Skeletal muscle satellite cell (primary cell): ENCODE measurements at regions not wholly inside any gene's neighbourhood (a gene's known extent, or its start where the extent isn't known, plus 50 kb on each side); places are given as distances from the start of the nearest gene placed in this dataset.

Experiments
- H3K27me3 ChIP-seq: 2 replicates; pipeline ENCODE4 v1.7.0; 2013; ENCODE audit warnings: low read length; ENCODE audit not compliant: control insufficient read depth, insufficient read depth
- H3K36me3 ChIP-seq: 2 replicates; pipeline ENCODE4 v1.7.0; 2013; ENCODE audit warnings: mild to moderate bottlenecking, control low read depth, low read length; ENCODE audit not compliant: insufficient read depth
- H3K4me1 ChIP-seq: 2 replicates; pipeline ENCODE4 v1.7.0; 2013; ENCODE audit warnings: low read length; ENCODE audit not compliant: control insufficient read depth, insufficient read depth
- H3K4me2 ChIP-seq: 2 replicates; pipeline ENCODE4 v1.7.0; 2013; ENCODE audit warnings: mild to moderate bottlenecking, low read length
- H3K4me3 ChIP-seq: 2 replicates; pipeline ENCODE4 v1.7.0; 2013; ENCODE audit warnings: low read length
- H3K9ac ChIP-seq: 2 replicates; pipeline ENCODE4 v1.7.0; 2013; ENCODE audit warnings: mild to moderate bottlenecking, low read depth, low read length, moderate library complexity
- H3K9me3 ChIP-seq: replicated peaks from 2 replicates; pipeline ENCODE4 v1.7.0; 2013; ENCODE audit warnings: mild to moderate bottlenecking, control low read depth, low read length

DNA sequence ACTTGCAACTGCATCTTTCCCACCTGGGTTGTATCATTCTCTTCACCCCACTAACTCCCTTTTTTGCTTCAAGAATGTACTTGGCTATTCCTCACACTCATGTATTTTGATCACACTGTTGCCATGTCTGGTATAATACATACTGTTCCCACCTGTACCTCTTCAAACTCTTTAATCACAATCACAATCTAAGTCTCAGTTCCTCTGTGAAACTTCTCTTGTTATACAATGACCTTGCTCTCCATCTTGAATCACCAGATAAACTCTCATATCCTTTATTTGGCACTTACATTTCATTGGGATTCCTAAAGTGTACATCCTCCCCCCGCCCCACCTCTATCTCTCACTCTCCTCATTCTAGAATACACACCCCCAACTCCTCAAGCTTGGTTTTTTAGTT lies 516.0 kb upstream of the CHORDC1 start:
- Histone ChIP-seq H3K4me2 (no peak overlapping the region), H3K9ac (no peak overlapping the region), H3K27me3 (no peaks in the 10 kb centered on the region), H3K4me3 (no peak overlapping the region), H3K36me3 (no peaks in the 10 kb centered on the region), H3K4me1 (peaks cover 3% of the 10 kb centered on the region), H3K9me3 (no peaks in the 10 kb centered on the region)

DNA sequence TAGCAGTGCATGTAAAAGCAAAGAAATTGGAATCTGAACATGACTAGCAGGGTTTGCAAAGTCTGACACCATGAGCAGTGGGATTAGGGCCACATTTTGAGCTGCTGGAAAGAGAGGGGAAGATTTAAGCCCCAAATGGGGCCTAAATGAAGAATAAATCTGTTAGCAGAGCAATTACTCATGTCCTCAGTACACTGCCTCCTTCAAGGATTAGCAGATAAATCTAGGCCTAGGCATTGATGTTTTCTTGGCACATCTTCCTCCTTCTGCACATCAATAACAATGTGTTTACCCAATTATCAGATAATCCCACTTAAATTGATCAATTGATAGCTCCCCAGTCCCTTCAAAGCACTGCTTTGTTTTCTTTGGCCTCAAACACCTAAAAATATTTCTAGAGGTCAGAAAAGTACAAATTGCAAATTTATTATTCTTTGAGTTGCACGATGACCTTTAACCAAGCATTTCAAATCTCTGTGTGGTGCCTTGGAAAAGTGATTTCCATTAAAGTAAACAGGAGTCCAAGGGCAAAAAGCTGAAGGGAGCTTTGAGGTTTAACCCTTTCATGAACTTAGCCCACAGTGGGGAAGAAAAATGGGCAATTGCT lies 514.7 kb upstream of the CHORDC1 start:
- Histone ChIP-seq H3K9ac (no peak overlapping the region), H3K4me1 (peaks cover 3% of the 10 kb centered on the region), H3K4me2 (no peak overlapping the region), H3K36me3 (no peaks in the 10 kb centered on the region), H3K4me3 (no peak overlapping the region), H3K9me3 (no peaks in the 10 kb centered on the region), H3K27me3 (no peaks in the 10 kb centered on the region)

DNA sequence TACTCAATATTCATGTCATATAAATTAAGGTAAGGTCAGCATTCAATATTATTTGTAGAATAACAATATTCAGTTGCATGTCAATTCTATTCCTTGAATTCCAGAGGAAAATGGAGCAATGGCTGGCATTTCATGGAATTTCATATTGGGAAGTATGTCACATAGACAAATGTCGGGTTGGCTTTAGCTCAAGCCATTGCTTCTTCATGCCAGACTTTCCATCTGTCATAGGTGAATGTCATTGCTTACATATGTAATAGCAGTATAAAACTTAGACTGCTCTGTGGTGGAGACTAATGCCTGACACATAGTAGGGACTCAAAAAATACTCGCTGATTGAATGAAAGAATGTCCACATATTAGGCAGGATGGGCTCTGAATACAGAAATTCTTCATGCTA lies 509.6 kb upstream of the CHORDC1 start:
- Histone ChIP-seq H3K36me3 (no peaks in the 10 kb centered on the region), H3K4me3 (no peak overlapping the region), H3K27me3 (no peaks in the 10 kb centered on the region), H3K9ac (no peak overlapping the region), H3K4me1 (peaks cover 2% of the 10 kb centered on the region), H3K4me2 (no peak overlapping the region), H3K9me3 (no peaks in the 10 kb centered on the region)

DNA sequence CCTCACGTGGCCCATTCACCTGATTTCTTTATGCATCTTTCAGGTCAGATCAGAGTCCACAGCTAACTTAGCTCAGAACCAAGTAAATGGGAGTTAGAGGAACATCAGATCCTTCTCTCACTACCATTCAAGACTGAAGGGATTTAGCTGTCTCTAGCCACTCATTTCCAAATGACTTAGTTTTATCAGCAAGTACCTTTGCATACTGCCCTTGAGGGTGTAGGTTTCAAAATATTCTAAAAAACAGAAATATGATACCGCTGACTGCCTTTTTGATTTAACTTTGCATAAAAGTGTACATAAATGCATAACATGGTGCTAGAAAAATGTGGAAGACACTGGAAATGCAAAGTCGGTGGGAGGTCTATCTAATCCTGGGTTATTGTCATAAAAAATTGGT lies 500.6 kb upstream of the CHORDC1 start:
- Histone ChIP-seq H3K9me3 (no peaks in the 10 kb centered on the region), H3K4me2 (no peak overlapping the region), H3K4me1 (no peaks in the 10 kb centered on the region), H3K36me3 (no peaks in the 10 kb centered on the region), H3K27me3 (no peaks in the 10 kb centered on the region), H3K4me3 (no peak overlapping the region), H3K9ac (no peak overlapping the region)

DNA sequence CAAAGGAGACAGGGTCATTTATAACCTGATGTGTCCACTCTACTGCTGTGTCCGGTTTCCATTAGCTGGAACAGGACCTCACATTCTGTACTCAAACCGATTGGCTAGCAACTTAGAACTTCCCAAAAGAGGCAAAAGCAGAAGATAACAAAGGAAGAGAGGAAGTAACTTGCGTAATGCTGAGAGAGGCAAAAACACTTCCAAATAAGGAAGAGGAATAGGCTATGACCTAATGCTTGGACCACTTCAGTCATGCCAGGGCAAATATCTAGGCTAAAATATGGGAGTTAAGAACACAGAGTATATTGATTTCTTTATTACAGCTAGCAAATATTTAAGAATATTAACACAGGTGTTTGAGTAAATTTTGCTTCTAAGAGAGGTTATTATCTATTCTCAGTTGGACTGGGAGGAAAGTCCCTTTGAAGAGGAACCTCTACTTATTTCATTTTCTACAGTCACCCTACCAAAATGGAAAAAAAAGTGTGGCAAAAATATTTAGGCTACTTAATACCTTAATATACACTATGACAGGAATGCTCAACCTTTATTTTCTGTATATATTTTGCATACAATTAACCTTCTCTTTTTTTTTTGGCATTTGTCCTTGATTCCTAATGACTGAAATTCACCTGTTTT lies 499.8 kb upstream of the CHORDC1 start:
- Histone ChIP-seq H3K9ac (no peak overlapping the region), H3K9me3 (no peaks in the 10 kb centered on the region), H3K4me3 (no peak overlapping the region), H3K4me1 (no peaks in the 10 kb centered on the region), H3K27me3 (no peaks in the 10 kb centered on the region), H3K4me2 (no peak overlapping the region), H3K36me3 (no peaks in the 10 kb centered on the region)

DNA sequence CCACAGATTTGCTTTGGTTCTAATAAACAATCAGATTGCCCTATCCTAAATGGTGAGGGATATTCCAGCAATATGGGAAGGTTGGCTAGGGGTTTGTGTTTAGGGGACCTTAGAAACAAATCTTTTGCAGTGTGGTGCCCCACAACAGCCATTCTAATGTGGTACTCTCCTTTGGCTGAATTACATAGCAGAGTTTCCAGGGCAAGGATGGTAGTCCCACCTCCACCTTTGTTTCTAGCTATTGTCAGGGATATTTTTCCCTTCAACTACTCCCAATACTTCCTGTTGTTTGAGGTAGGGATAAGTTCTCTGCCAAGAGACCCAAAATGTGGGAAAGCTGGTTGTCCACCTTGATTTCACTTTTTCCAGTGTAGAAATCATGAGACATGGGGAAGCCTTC lies 494.7 kb upstream of the CHORDC1 start:
- Histone ChIP-seq H3K4me2 (no peak overlapping the region), H3K36me3 (no peaks in the 10 kb centered on the region), H3K4me3 (no peak overlapping the region), H3K4me1 (no peaks in the 10 kb centered on the region), H3K9ac (no peak overlapping the region), H3K9me3 (no peaks in the 10 kb centered on the region), H3K27me3 (no peaks in the 10 kb centered on the region)

DNA sequence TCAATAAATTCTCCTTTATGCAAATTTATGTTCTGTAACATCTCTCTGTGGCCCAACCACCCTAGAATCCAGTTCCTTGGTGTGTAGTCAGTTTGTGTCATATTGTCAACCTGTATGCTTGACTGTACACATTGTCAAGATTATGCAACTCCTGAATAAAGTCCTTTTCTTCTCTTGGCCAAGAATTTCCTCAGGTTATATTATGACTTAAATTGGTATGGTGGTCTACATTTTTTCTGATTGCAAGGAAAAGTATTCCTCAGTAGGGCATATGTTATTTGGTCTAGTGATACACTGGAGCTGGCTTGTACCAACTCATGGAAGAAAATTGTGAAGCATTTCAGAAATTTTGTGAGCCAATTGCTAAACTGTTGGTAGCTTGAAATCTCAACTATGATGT lies 482.8 kb upstream of the CHORDC1 start:
- no peak overlapping the region for H3K4me2 ChIP-seq
- H3K4me3 ChIP-seq = no peak overlapping the region
- no peaks in the 10 kb centered on the region for H3K27me3 ChIP-seq
- H3K9ac ChIP-seq = no peak overlapping the region
- H3K36me3 ChIP-seq = no peaks in the 10 kb centered on the region
- H3K9me3 ChIP-seq = no peaks in the 10 kb centered on the region
- H3K4me1 ChIP-seq = no peaks in the 10 kb centered on the region

DNA sequence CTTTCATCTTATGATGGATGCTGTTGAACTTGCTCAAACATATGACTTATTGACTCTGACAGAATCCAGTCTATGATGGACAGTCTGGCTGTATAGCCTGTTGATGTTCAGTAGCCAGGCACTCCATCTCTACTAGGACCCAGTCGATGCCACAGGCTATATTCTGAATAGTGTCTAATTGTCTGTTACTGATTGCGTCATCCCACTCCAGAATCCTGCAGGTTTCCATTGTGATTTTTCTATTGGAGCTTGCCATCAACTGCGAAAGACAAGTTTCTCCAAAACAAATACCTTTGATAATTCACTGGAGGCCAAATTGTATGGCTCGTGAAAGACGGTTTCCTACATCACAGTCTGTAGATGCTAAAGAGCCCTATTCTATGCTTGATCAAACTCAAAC lies 481.7 kb upstream of the CHORDC1 start:
- Histone ChIP-seq H3K9me3 (no peaks in the 10 kb centered on the region), H3K4me3 (no peak overlapping the region), H3K27me3 (no peaks in the 10 kb centered on the region), H3K36me3 (no peaks in the 10 kb centered on the region), H3K4me1 (no peaks in the 10 kb centered on the region), H3K4me2 (no peak overlapping the region), H3K9ac (no peak overlapping the region)

DNA sequence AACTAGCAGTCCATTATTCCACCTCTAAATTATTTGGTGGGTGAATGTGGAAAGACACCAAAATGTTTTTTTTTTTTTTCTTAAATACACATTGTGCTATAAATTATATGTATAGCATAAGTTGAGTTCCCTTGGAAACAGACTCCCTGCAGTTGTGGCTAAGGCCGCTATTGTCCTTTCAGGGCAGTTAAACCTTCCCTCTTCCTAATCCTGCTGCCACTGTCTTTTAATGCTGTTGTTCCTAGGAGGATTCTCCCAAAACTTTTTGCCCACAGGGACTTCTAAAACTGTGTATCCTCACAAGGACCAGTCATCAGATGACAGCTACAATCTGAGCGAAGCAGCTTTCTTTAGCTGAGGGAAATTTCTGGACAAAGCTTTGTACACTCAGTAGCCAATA lies 478.9 kb upstream of the CHORDC1 start:
- Histone ChIP-seq H3K4me1 (no peaks in the 10 kb centered on the region), H3K36me3 (no peaks in the 10 kb centered on the region), H3K4me3 (no peak overlapping the region), H3K9me3 (no peaks in the 10 kb centered on the region), H3K9ac (no peak overlapping the region), H3K4me2 (no peak overlapping the region), H3K27me3 (no peaks in the 10 kb centered on the region)

DNA sequence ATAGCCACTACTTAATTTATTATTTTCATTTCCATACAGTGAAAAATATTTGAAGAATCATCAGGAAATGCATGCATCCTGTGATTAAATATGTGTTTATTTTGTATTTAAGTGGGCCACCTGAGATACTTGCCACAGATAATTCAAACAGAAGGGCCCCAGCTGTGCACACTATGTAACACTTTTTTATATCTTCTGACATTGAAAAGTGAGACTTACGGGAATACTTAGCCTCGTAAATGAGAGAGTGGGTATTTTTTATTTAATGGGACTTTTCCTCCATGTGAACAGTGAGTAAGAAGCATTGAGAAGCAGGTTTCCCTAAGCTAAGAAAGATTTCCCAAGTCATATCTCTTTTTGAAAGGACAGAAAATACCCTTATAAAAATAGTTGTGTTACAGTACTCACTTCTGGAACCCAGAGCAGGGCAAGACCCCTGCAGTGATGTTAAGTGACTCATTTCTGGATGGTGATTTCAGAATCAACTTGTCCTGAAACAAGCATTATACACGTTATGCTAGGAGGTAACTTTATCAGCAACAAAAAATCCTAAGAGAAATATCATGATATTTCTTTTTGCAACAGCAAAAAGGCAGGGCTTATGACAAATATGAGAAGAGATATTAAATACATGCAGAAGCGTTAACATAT lies 478.1 kb upstream of the CHORDC1 start:
- H3K4me2 ChIP-seq = no peak overlapping the region
- H3K9ac ChIP-seq = no peak overlapping the region
- no peaks in the 10 kb centered on the region for H3K36me3 ChIP-seq
- H3K4me1 ChIP-seq = no peaks in the 10 kb centered on the region
- H3K27me3 ChIP-seq = no peaks in the 10 kb centered on the region
- no peaks in the 10 kb centered on the region for H3K9me3 ChIP-seq
- H3K4me3 ChIP-seq = no peak overlapping the region

DNA sequence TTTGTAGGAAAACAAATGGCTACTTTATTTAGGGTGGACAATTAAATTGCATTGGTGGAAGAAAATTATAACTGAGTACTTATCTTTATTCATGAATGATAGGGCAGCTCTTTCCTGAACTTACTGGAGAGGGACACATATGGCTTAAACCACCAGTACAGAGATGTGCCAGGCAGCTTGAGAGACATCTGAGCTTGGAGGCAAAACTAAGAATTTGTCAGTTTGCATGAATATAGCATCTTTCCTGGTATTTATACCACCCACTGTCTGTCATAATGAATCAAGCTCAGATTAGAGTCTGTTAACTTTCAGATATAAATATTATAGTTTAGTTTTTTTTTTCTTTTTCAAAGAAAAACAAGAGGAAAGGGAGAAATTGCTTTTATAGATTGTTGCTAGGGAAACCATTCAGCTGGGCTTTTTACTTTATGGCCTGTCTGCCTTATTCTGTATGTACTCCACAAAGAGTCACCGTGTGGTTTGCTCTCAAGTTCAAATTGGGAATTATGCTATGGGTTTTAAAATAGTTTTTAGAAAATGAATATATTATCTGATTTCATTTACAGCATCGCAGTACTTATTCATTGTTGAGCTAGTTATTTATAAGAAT lies 477.0 kb upstream of the CHORDC1 start:
- Histone ChIP-seq H3K4me3 (no peak overlapping the region), H3K9ac (no peak overlapping the region)

More for the DNA sequence above, 477.0 kb upstream of the CHORDC1 start:
- H3K27me3 ChIP-seq = no peaks in the 10 kb centered on the region
- H3K4me2 ChIP-seq = no peak overlapping the region
- H3K9me3 ChIP-seq = no peaks in the 10 kb centered on the region
- H3K36me3 ChIP-seq = no peaks in the 10 kb centered on the region
- no peaks in the 10 kb centered on the region for H3K4me1 ChIP-seq
